OCI-M1 (cell line): ENCODE measurements at regions not wholly inside any gene's neighbourhood (a gene's known extent, or its start where the extent isn't known, plus 50 kb on each side); places are given as distances from the start of the nearest gene placed in this dataset.
"Not testable (repeated sequence)": the region's sequence is repeated elsewhere in the genome, so short reads cannot be mapped to it uniquely, and the experiment has no call there.

Experiments used
- DNase-seq: peaks from one replicate; lab custom pipeline; 2025; lab: John Stamatoyannopoulos, UW

DNA sequence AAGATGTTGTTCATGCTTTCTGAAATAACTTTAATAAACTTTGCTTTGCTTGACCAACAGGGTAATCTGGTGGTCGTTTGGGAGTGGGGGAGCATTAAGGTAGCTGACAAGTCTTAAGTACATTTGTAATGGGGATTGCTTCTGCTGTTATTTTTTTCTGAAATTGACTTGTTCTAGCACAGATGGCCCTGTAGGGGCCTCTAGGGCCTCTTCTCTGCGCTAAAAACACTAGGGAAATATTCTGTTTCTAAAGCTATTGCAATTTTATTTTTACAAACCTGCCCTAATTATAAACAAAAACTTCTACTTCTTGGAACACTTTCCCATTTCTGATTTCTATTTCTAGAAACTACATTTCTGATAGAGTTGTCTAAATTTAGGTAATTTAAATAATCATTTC is 191.3 kb upstream of the KCNJ3 start:
- DNase-seq: peak; percentile 15

DNA sequence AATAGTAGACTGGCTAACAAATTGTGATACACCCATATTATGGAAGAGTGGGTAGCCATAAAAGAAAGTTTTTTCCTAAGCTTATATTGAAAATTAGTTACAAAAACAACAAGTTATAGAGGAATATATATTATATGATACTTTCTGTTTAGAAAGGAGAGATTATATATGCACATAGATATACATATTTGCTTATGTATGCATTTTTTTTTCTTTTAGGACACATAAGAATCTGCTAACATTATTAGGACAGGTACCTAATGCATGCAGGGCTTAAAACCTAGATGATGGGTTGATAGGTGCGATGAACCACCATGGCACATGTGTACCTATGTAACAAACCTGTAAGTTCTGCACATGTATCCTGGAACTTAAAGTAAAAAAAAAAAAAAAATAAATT is 179.6 kb upstream of the KCNJ3 start:
- DNase-seq: no peak

DNA sequence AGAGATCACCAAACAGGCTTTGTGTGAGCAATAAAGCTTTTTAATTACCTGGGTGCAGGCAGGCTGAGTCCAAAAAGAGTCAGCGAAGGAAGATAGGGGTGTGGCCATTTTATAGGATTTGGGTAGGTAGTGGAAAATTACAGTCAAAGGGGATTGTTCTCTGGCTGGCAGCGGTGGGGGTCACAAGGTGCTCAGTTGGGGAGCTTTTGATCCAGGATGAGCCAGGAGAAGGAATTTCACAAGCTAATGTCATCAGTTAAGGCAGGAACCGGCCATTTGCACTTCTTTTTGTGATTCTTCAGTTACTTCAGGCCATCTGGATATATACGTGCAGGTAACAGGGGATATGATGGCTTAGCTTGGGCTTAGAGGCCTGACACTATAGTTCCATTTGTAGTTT is 177.5 kb upstream of the KCNJ3 start:
- DNase-seq: not testable (repeated sequence)

DNA sequence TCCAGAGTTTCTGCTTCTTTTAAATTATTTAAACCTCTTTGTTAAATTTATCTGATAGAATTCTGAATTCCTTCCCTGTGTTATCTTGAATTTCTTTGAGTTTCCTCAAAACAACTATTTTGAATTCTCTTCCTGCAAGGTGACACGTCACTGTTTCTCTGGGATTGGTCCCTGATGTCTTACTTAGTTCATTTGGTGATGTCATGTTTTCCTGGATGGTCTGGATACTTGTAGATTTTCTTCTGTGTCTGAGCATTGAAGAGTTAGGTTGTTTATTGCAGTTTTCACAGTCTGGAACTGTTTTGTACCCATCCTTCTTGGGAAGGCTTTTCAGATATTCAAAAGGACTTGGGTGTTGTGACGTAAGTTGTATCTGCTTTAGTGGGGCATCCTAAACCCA is 172.3 kb upstream of the KCNJ3 start:
- DNase-seq: no peak

DNA sequence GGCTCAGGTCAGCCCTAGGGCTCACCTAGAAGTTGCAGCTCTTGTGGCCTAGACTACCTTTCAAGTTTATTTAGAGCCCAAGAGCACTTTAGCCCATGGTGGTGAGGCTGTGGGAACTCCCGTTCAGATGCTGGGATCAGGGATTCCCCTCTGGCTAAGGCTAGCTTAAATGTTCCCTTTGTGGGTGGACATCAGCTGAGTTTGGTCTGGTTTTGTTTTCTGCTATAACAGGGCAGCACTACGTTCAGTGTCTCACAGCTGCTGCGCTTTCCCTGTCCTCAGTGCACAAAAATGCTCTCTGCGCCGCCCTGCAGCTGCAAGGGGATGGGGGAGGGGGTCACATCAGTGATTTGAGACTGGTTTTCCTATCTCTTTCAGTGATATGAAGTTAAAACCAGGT is 170.5 kb upstream of the KCNJ3 start:
- DNase-seq: no peak

DNA sequence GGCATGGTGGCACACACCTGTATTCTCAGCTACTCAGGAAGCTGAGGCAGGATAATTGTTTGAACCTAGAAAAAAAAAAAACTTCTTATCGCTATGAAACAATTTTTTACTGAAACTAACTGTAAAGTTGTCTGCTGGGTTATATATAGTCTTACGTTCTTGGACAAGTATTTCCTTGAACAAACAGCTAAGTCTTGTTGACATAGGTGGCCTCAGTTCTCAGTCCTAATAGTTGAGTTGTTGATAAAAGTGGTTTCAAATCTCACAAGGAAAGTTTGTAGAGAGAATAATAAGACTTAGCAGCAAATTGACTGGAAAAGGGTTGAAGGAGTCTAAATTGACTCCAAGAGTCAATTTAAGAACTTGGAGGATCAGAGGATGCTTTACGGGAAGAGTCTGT is 166.5 kb upstream of the KCNJ3 start:
- no peak for DNase-seq

DNA sequence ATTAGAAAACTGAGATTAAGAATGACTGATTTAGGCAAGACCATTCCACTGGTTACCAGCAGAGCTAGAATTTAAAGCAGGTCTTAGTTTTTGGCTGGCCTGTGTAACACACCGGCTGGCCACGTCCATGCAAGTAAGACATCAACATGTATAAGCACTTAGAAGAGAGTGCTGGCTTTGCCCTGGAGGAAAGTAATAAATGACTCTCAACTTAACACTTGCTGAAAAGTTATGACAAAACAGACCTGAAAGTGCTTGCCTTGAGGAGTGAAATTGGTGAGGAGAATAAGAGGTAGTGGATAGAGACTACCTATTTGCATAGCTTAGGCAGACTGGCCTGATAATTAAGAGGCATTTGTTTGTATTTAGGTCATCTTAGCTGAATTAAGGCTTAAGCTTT is 165.7 kb upstream of the KCNJ3 start:
- DNase-seq: no peak

DNA sequence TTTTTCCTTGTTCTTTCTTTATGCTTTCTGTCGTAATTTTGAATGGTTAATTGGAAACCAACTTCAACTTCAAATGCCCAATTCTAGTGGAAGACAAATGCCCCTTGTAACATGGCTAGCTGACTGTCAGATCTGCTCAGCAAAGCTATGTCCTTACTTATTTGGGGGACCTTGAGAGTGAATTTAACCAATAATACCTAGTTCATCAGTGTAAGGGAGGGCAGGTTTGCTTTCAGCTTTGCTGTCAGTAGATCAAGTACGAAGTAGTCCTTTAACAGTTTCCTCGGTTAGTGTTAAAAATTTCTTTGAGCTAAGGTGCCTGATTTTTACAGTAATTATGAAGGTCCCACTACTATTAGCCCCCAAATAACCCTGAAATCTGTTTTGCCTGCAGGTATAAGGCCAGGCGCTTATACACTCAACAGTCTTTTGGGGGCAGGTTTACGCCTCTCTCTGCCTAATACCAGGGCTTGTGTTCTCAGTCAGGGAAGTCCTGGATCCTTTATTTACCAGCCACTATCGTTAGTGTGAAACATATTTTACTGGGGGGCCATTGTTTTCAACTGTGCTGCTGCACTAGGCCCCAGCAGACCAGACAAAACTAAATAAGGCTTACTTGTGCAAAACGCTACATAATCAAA is 165.1 kb upstream of the KCNJ3 start:
- no peak for DNase-seq

DNA sequence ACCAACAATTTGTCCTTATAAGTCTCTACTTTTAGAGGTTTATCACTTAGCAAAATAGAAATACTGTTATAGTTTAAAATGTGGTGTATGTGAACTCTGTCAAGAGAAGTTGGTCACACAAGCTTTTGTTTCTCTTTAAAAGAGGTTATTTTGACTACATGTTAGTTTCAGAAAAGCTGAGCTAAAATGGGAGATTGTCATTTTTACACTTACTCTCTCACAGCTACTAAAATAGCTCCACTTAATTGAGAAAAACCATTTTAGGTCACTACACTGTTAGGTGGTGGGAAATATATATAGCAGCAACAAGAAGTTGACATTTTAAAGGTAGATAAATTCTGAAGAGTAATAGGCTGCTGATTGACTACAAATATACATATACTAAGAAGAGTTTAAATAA is 161.5 kb upstream of the KCNJ3 start:
- no peak for DNase-seq

DNA sequence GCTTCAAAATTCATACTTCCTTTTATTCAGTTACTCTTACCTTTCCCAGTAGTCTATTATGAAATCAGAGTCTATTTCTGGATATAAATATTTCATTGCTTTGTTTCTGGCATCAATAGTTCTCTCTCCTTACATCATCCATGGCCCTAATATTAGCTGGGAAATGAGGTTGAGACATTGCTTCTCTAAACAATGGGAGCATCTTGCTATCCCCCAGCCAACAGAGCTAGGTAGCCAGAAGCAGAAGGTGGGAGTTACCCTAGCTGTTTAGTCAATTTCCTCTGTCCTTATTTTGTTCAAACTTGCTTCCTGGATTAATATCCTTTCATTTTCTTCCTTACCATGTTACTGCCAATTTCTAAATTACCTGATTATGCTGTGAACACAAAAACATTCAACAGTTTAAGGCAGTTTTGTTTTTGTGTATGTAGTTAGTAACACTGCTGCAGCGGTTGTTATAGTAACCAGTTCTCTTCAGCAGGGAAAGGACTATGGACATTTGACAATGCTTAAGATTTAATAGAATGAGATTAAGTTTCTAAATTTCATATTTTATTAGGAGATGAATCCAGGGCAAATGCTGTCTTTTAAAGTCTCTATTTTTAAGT is 160.5 kb upstream of the KCNJ3 start:
- no peak for DNase-seq

DNA sequence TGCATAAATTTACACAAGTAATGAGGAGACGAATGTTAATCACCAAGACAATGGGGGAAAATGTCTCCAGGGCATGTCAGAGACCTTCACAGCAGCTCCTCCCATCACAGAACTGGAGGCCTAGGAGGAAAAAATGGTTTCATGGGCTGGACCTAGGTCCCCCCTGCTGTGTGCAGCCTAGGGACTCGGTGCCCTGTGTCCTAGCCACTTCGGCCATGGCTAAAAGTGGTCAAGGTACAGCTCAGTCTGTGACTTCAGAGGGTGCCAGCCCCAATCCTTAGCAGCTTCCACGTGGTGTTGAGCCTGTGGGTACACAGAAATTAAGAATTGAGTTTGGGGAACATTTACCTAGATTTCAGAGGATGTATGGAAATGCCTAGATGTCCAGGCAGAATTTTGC is 152.2 kb upstream of the KCNJ3 start:
- DNase-seq: no peak

DNA sequence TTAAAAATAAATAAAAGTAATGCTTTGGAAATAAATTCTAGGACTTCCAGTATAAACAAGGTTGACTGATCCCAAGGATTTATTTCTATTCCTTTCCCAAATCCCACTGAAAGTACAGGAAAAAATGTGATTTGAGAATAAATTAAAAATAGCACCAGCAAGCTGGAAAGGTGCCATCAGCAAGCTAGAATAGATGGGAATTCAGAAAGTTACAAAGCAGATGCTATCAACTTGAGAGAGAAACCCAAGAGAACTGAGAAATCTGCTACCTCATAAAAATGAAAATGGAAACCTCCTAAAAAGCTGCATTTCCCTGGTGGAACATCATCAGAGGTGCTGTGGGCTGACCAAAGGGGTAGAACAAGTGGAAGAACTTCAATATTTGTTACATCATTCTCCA is 148.6 kb upstream of the KCNJ3 start:
- DNase-seq: peak; percentile 47

DNA sequence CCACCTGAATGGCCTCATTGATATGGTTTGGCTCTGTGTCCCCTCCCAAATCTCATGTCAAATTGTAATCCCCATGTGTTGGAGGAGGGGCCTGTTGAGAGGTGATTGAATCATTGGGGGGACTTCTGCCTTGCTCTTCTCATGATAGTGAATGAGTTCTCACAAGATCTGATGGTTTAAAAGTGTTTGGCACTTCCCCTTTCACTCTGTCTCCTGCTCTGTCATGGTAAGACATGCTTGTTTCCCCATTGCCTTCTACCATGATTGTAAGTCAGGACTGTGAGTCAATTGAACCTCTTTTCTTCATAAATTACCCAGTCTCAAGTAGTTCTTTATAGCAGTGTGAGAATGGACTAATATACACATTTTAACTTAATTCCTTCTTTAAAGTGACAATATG is 146.8 kb upstream of the KCNJ3 start:
- DNase-seq: peak; percentile 59

DNA sequence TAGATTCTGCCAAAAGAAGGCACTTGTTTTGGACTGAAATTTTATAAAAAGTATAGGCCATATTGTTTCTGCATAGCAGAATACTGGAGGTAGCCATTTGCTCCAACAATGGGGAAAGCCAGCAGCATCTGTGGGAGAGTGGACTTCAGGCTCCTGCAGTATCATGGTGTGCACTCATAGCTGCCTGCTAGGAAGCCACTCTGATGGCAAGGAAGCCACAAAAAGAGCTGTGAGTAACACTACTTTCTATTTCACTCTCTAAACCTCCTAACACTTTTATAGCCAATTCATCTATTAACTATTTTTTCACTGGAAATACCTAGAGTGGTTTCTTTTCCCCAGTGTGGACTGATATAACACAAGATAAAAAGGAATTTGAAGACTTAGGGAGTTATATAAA is 144.4 kb upstream of the KCNJ3 start:
- no peak for DNase-seq

DNA sequence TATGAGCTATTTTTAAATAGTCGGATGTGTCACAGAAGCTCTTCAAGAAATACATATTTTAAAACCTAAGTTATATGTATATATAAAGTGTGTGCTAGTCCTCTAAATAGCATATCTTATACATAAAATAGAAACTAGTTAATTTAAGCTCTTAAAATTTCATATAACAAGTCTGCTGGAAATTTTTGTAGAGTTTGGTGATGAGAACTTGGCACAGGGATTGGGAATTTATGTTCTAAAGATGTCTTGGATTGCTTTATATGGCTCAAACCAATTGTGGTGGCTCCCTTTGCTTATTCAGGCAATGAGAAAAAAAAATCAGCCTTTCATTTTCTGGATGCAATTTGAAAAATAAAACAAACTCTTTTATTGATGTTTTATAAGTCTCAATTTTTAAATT is 142.8 kb upstream of the KCNJ3 start:
- no peak for DNase-seq

DNA sequence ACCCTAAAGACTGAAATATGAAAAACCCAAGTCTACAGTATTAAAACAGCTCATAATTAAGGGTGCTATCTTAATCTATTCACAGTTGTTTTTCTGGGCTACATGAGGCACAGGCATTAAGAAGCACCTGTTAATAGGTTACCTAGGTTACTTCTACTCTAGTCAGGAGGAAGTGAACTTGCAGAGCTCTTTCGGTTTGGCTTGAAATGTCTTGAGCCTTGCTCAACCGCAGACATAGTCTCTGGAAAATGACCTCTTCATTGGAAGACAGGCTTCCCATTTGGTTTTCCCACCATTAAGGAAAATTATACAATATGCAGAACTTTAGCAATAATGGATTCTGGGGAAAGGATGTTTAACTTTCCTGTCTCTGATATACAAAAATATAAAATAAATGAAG is 142.3 kb upstream of the KCNJ3 start:
- peak; percentile 15 for DNase-seq

DNA sequence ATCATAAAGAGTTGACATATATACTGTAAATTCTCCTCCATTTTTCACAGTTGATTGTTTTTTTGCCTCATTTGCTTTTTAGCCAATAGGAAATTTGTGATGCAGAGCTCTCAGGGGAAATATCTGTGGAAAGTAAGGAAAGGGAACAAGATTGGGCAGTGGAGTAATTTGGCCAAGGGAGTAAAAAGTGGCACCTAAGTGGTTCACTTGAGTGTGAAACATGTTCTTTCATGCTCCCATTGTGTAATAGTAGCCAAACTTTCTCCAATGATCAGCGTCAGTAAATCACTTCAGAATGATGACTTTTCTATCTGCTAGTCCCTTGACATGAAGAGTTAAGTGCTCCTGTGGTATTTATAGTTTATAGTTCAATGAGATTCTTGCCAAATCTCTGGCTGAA is 141.9 kb upstream of the KCNJ3 start:
- no peak for DNase-seq

DNA sequence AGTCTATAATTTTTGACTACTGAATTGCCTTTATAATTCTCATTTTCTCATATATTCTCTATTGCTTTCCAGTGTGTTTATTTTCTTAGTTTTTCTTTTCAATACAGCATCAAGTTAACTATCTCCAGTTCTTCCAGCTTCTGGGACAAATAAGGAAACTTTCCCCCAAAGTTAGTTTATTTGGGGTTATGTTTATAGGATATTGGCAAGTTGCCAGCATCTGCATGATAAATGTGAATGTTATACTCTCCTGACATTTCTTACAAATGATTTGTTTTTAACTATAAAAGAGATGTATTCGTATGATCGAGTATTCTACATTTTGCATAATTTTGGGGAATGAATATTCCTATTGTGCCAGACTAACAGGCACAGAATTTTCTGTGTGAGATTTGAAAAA is 140.6 kb upstream of the KCNJ3 start:
- DNase-seq: no peak

DNA sequence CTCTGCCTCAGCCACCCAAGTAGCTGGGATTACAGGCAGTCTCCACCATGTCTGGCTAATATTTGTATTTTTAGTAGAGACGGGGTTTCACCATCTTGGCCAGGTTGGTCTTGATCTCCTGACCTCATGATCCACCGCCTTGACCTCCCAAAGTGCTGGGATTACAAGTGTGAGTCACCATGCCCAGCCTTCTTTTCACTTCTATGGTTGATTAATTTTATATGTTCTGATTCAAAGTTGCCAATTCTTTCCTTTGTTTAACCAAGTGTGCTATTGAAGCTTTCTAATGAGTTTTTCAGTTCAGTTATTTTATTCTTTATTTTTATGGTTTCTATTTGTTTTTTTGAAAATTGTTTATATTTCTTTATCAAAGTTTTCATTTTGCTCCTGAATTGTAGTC is 133.1 kb upstream of the KCNJ3 start:
- DNase-seq: no peak

DNA sequence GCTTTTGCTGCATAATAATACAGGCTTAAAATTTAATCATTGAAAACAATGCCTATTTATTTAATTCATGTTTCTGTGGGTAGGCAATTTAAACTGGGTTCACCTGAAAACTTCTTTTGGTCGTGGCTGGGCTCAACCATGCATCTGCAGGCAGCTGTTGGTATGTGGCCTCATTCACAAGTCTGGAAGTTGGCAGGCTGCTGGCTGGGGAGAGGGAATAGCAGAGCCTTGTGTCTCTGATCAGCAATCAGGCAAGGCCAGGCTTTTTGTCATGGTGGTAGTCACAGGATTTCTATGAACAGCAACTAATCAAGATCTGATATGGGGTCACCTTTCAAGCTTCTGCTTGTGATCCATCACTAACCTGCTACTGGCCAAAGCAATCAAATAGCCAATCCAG is 130.1 kb upstream of the KCNJ3 start:
- DNase-seq: no peak

DNA sequence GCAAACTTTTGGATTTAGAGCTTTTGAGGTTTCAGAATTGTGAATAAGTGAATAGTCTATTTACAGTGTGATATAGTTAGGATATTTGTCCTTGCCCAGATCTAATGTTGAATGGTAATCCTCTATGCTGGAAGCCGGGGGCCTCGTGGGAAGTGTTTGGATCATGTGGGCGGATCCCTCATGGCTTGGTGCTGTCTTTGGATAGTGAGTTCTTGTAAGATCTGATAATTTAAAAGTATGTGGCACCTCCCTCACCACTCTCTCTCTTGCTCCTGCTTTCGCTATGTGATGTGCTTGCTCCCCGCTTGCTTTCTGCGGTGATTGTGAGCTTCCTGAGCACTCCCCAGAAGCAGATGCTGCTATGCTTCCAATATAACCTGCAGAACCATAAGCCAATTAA is 128.0 kb upstream of the KCNJ3 start:
- no peak for DNase-seq

DNA sequence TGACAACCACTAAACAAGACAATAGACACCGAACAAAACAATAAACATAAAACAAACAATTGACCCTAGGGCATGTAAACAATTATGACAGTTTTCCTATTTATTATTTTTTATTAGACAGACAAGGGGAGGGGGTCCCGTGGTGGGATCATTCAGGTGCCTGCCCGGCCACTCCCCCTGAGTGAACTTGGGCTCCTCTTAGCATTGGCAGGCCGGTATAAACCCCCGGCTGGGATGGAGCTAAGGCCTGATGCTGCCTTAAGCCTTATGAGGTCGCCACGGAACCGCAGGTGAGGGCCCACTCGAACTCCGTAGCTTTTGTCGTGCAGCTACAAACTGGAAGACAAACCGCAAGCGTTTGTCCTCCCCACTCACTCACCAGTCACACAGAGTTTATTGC is 121.8 kb upstream of the KCNJ3 start:
- DNase-seq: not testable (repeated sequence)

DNA sequence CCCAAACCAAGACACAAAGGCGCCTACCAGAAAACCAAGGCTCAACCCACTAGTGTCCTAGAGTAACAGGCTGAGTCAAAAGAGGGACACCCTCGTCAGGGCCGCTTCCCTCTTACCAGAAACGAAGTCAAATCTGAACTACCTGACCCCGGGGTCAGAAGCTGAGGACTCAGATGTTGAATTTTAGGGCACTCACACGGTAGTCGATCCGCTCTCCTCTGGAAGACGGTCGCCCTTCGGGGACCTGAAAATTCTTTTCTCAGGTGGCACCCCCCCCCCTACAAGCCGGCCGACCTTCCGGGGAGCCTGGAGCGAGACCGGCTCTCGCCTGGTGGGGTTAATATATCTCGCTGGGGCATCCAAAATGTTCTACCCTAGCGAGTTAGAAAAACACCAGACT is 121.1 kb upstream of the KCNJ3 start:
- DNase-seq: no peak

DNA sequence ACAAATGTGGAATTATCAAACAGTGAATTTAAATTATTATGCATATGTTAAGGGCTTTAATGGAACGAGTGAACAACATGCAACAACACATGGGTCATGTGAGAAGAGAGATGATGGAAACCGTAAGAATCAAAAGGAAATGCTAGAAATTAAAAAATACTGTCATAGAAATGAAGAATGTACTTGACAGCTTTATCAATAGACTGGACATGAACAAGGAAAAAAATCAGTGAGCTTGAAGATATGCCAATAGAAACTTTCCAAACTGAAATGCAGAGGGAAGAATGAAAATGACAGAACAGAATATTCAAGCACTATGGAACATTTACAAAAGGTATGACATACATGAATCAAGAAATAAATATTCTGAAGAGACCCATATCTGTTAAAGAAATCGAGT is 117.7 kb upstream of the KCNJ3 start:
- no peak for DNase-seq
